NCI-H187 treated with DMSO at 0.1 percent for 48 hours (cell line): ENCODE measurements at regions not wholly inside any gene's neighbourhood (a gene's known extent, or its start where the extent isn't known, plus 50 kb on each side); places are given as distances from the start of the nearest gene placed in this dataset.
"Not testable (repeated sequence)": the region's sequence is repeated elsewhere in the genome, so short reads cannot be mapped to it uniquely, and the experiment has no call there.

Source experiments
- DNase-seq: peaks from one replicate; lab custom pipeline; 2025; lab: John Stamatoyannopoulos, UW

GRCh38 chr20:47985092-47985850, 200.0 kb upstream of the SULF2 start:
- DNase-seq: no peak

- DNase-seq: no peak
Observed at GRCh38 chr20:47984437-47984836, 199.2 kb upstream of the SULF2 start.

- not testable (repeated sequence) for DNase-seq
Observed at GRCh38 chr20:47983642-47984041, 198.4 kb upstream of the SULF2 start.

- no peak for DNase-seq
Observed at GRCh38 chr20:47982574-47983360, 197.5 kb upstream of the SULF2 start.

GRCh38 chr20:47981222-47981621, 195.9 kb upstream of the SULF2 start:
- no peak for DNase-seq

- no peak for DNase-seq
Observed at GRCh38 chr20:47980336-47981177, 195.3 kb upstream of the SULF2 start.

- not testable (repeated sequence) for DNase-seq
Observed at GRCh38 chr20:47979361-47980095, 194.2 kb upstream of the SULF2 start.

- DNase-seq: not testable (repeated sequence)
Observed at GRCh38 chr20:47978428-47979120, 193.3 kb upstream of the SULF2 start.

GRCh38 chr20:47977789-47978252, 192.5 kb upstream of the SULF2 start:
- not testable (repeated sequence) for DNase-seq

- DNase-seq: not testable (repeated sequence)
Observed at GRCh38 chr20:47977017-47977788, 191.9 kb upstream of the SULF2 start.

- no peak for DNase-seq
Observed at GRCh38 chr20:47974234-47974878, 189.1 kb upstream of the SULF2 start.

GRCh38 chr20:47973519-47974233, 188.4 kb upstream of the SULF2 start:
- no peak for DNase-seq

- DNase-seq: no peak
Observed at GRCh38 chr20:47972916-47973309, 187.6 kb upstream of the SULF2 start.

GRCh38 chr20:47972297-47972915, 187.1 kb upstream of the SULF2 start:
- not testable (repeated sequence) for DNase-seq

- no peak for DNase-seq
Observed at GRCh38 chr20:47971058-47971791, 185.9 kb upstream of the SULF2 start.

GRCh38 chr20:47970282-47970903, 185.1 kb upstream of the SULF2 start:
- DNase-seq: no peak

- DNase-seq: no peak
Observed at GRCh38 chr20:47969426-47969825, 184.1 kb upstream of the SULF2 start.
